Stimulated activated CD4-positive, alpha-beta T cell treated with anti-CD3 and anti-CD28 coated beads, Interleukin-4, amount 100 ng/mL, for 48 hours (primary cell): ENCODE measurements at regions not wholly inside any gene's neighbourhood (a gene's known extent, or its start where the extent isn't known, plus 50 kb on each side); places are given as distances from the start of the nearest gene placed in this dataset.
"Not testable (repeated sequence)": the region's sequence is repeated elsewhere in the genome, so short reads cannot be mapped to it uniquely, and the experiment has no call there.

Experiments
- DNase-seq, 2 donors: peaks; one replicate each; pipeline ENCODE4 v3.0.0-alpha.2; 2020; ENCODE audit warnings: low read depth in 2 of 2

DNA sequence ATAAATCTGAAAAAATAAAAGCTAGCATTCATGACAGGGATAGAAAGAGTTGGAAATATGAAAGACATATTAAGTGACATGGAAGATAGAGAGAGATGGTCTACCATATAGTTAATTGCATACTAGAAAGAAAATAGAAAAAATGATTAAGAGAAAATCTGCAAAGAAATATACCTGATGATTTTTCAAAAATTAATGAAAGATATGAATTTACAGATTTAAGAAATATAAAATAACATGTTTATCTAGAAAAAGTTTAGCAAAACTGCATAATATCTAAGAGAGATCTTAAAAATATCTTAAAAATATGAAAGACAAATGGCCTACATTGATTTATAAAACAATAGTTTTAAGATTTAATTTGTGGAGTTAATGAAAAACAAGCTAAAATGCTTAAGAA, 219.1 kb upstream of the RPS23 start:
- no peak for DNase-seq

DNA sequence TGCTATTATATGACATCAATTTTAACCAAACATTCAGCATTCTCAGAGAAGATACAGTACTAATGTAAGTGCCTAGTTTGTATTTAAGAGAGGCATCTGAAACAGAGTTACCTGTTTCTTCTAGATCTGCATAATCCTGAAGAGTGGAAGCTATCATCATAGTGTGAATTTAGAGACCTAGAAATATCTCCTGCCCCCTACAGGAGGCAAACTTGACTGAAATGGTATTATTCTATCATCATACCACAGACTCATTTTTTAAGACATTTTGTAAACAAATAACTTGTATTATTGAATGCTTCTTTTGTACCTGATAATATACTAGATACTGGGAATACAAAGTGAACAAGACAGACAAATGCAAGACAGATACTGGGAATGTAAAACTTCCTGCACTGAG, 216.8 kb upstream of the RPS23 start:
- no peak for DNase-seq

- DNase-seq: no peak
Observed at GRCh38 chr5:82493221-82493620, 215.1 kb upstream of the RPS23 start.

DNA sequence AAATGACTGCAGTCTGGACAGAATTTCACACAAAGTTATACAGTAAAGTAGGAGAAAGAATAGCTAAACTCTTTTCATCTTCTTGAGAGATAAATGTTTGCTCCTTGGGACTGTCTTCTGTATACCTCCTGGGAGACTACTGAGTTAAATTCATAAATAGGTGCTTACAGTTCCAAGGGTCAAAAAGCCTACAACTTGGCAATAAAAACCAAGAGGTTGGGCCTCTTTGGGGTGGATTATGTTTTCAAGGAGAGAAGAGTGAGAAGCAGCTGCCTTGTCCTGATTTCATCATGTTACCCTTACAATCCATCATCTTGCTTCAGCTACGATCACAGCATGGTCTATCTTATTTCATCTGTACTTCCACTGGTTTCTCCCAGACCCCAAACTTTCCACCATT, 213.2 kb upstream of the RPS23 start:
- no peak for DNase-seq

DNA sequence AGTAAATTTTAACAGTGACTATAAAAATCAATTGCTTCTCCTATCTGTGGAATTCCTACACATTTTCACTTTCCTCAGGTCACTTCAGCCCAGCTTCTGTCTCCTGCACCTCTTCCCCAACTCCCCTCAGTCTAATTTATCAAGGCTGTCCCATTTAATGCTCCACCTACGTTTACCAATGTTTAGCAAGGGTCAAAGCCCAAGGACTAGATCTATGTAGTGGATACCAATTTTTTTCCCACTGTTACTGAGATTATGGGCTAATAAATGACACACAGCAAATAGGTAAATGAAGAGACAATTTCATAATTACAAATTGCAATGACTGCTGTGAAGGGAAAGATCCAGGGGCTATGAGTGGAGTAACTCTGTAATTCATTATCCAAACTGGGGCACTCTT, 211.5 kb upstream of the RPS23 start:
- DNase-seq: no peak

DNA sequence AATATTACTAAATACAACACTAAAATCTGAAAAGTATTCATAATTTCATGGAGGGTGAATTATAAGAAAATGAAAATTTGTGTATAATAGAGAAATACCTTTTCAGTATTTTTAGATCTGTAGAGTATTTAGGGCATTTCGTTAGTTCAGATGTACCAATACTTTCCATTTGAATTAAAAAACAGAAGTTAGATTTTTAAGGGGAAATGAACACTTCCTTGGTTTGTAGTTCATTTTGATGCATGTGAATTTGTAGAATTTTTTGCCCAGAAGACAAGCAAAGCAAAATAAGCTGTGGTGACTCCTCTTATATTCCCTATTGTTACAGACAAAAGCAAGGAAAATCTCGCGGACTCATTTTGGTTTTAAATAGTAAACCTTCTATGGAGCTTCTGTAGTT, 209.0 kb upstream of the RPS23 start:
- DNase-seq: no peak

GRCh38 chr5:82480331-82480730, 202.2 kb upstream of the RPS23 start:
- DNase-seq: no peak

DNA sequence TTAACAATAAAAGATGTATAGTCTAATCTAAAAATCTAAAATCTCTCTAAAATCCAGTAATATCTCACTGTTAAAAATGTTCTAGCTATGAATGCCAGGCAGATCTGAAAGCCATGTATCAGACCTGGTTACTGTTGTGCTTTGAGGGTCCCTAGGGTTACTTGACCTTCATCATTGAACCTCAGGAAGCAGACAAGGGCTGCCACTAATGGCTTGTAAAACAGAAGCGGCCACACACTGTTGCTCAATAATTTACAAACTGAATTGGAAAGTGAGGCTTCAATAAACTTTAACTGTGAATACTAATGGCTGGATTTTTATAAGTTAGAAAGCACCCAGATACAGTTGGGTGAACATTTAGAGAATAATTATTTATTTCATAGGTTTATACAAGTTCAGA, 198.0 kb upstream of the RPS23 start:
- DNase-seq: no peak

DNA sequence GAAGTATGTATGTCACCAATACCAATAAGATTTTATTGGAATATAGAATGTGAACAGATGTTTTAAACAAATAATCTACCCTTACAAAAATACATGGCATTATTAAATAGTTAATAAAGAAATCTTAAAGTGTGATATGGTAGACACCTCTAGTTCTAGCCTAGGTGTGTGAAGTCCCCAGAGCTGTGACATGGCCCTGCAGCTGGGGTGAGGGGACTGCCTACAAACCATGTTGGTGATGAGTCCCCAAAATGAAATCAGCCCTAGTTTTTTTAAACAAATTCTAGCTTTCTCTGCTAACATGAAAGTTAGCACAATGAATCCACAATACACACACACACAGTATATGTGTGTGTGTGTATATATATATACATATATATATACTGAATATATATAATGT, 195.1 kb upstream of the RPS23 start:
- no peak for DNase-seq

GRCh38 chr5:82470185-82470994, 192.2 kb upstream of the RPS23 start:
- no peak for DNase-seq

GRCh38 chr5:82466986-82467561, 188.9 kb upstream of the RPS23 start:
- no peak for DNase-seq

- DNase-seq: no peak
Observed at GRCh38 chr5:82465235-82465634, 187.1 kb upstream of the RPS23 start.

GRCh38 chr5:82459626-82460025, 181.5 kb upstream of the RPS23 start:
- DNase-seq: no peak

DNA sequence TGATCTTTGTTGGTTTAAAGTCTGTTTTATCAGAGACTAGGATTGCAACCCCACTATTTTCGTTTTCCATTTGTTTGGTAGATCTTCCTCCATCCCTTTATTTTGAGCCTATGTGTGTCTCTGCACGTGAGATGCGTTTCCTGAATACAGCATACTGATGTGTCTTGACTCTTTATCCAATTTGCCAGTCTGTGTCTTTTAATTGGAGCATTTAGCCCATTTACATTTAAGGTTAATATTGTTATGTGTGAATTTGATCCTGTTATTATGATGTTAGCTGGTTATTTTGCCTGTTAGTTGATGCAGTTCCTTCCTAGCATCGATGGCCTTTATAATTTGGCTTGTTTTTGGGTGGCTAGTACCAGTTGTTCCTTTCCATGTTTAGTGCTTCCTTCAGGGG, 177.2 kb upstream of the RPS23 start:
- not testable (repeated sequence) for DNase-seq

DNA sequence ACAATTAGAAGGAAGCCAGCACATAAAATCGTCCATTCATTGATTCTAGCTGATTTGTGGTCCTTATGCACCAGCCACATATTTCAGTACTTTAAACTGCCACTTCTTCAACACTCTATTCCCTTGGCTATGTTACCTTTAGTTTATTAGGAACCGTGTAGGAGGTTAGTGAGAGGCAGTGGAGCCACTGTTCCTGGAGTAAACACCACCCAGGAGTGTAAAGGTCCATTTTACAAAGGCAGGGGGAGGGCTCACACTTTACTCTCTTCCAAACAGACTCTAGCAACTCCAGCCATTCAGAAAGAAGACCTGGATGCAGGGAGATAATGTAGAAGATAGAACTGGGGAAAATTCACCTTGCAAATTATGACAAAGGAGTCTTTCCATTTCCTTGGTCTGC, 170.2 kb upstream of the RPS23 start:
- no peak for DNase-seq

GRCh38 chr5:82447913-82448312, 169.8 kb upstream of the RPS23 start:
- no peak for DNase-seq

GRCh38 chr5:82446809-82447208, 168.7 kb upstream of the RPS23 start:
- DNase-seq: no peak

DNA sequence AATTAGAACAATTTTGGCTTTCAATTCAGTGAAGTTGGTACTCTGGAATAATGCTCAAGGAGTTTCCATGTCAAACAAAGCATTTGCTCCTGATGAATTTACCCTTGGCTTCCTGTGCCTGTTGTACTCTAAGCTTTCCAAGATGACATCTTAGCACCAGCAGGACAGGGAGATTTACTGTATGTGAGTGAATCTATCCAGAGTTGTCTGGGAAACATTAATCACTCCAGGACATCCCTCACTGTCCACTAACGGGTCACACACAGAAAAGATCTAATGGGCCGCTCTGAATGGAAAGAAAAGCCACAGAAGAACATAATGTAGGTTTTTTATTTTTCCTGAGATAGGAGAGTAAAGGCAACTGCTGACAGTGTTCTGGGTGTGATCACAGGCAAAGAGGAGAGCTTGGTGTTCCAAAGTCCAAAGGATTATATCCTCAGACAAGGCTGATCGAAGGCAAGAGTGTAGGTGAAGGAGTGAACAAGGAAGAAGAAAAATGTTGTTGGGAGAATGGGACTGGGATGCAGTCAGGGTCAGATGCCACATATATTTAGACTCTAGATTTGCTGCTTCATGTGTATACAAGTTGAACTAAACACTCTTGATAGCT, 167.7 kb upstream of the RPS23 start:
- no peak for DNase-seq

DNA sequence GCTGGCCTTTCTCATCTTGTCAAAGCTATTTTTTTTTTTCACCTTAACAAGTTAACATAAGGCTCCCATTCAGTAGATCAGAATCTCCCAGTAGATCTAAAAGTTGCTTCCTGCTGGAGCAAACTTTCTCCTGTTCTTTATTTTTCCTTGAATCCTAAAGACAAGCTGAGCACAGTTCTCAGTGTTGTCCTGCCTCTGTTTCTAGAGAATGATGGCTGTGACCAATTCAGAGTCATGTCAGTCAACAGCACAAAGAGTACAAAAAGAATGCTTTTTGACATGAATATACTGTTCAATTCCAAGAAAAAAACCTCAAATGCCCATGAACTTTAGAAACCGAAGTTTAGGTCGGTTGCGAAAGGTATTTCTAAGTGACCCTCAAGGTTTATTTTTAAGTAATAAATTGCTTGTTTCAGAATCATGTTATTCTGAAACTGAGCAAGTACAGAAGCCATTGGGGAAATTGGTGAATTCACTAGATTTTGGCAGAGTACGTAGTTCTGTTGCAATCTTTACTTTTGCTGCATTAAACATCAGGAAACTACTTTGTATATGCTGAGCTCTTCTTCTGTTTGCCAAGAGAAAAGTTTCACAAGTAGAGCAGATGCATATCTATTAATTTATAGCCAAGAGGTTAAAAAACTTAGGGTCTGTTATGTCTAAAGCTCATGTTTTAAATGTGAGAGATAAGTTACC, 161.7 kb upstream of the RPS23 start:
- DNase-seq: no peak

DNA sequence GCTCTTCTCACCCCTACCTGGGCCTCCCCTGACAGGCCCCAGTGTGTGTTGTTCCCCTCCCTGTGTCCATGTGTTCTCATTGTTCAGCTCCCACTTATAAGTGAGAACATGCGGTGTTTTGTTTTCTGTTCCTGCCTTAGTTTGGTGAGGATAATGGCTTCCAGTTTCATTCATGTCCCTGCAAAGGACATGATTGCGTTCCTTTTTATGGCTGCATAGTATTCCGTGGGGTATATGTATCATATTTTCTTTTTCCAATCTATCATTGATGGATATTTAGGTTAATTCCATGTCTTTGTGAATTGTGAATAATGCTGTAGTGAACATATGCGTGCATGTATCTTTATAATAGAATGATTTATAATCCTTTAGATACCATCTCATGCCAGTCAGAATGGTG, 159.4 kb upstream of the RPS23 start:
- DNase-seq: not testable (repeated sequence)

DNA sequence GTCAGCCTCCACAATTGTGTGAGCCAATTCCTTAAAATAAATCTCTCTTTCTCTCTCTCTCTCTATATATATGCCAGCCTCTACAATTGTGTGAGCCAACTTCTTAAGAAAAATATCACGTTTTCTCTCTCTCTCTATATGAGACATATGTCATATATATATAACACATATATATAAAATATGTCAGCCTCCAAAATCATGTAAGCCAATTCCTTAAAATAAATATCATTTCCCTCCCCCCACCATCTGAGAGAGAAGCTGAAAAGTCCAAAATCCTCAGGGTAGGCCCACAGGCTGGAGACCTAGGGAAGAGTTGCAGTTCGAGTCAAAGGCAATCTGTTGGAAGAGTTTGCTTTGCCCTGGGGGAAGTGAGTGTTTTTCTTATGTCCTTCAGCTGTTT, 158.1 kb upstream of the RPS23 start:
- DNase-seq: no peak
